HG03469 (cell line): ENCODE measurements at regions not wholly inside any gene's neighbourhood (a gene's known extent, or its start where the extent isn't known, plus 50 kb on each side); places are given as distances from the start of the nearest gene placed in this dataset.
"Not testable (repeated sequence)": the region's sequence is repeated elsewhere in the genome, so short reads cannot be mapped to it uniquely, and the experiment has no call there.

Source experiments
- ATAC-seq: cut with Tn5 transposase; IDR thresholded peaks from one replicate; pipeline ENCODE4 v1.9.1; 2021; ENCODE audit warnings: mild to moderate bottlenecking, moderate library complexity, moderate number of reproducible peaks; ENCODE audit not compliant: unreplicated experiment

- ATAC-seq = no peak
Measured at GRCh38 chr2:52000151-52000855, 968.4 kb upstream of the NRXN1 start.

- ATAC-seq = no peak
Measured at GRCh38 chr2:51998890-51999289, 967.0 kb upstream of the NRXN1 start.

- no peak for ATAC-seq
Measured at GRCh38 chr2:51997571-51997970, 965.6 kb upstream of the NRXN1 start.

GRCh38 chr2:51995293-51995692 is 963.4 kb upstream of the NRXN1 start:
- ATAC-seq = no peak

- ATAC-seq = no peak
Measured at GRCh38 chr2:51994123-51994763, 962.3 kb upstream of the NRXN1 start.

GRCh38 chr2:51990684-51991083 is 958.8 kb upstream of the NRXN1 start:
- no peak for ATAC-seq

- ATAC-seq = no peak
Measured at GRCh38 chr2:51986101-51986500, 954.2 kb upstream of the NRXN1 start.

- ATAC-seq = no peak
Measured at GRCh38 chr2:51981783-51982182, 949.9 kb upstream of the NRXN1 start.

GRCh38 chr2:51976623-51977022 is 944.7 kb upstream of the NRXN1 start:
- no peak for ATAC-seq

- ATAC-seq = no peak
Measured at GRCh38 chr2:51971136-51971535, 939.2 kb upstream of the NRXN1 start.

- no peak for ATAC-seq
Measured at GRCh38 chr2:51969347-51969746, 937.4 kb upstream of the NRXN1 start.

- ATAC-seq = no peak
Measured at GRCh38 chr2:51960841-51961335, 929.0 kb upstream of the NRXN1 start.

- ATAC-seq = no peak
Measured at GRCh38 chr2:51960281-51960680, 928.3 kb upstream of the NRXN1 start.

GRCh38 chr2:51959696-51960095 is 927.8 kb upstream of the NRXN1 start:
- no peak for ATAC-seq

- no peak for ATAC-seq
Measured at GRCh38 chr2:51953931-51954330, 922.0 kb upstream of the NRXN1 start.

GRCh38 chr2:51921076-51921475 is 889.1 kb upstream of the NRXN1 start:
- ATAC-seq = no peak

- ATAC-seq = no peak
Measured at GRCh38 chr2:51920509-51920908, 888.6 kb upstream of the NRXN1 start.

- ATAC-seq = no peak
Measured at GRCh38 chr2:51919395-51919794, 887.5 kb upstream of the NRXN1 start.

- ATAC-seq = no peak
Measured at GRCh38 chr2:51918113-51918512, 886.2 kb upstream of the NRXN1 start.

GRCh38 chr2:51903728-51904127 is 871.8 kb upstream of the NRXN1 start:
- no peak for ATAC-seq

- ATAC-seq = no peak
Measured at GRCh38 chr2:51899643-51900042, 867.7 kb upstream of the NRXN1 start.

GRCh38 chr2:51894584-51894983 is 862.7 kb upstream of the NRXN1 start:
- ATAC-seq = not testable (repeated sequence)
